DOHH2 (cell line): ENCODE measurements at regions not wholly inside any gene's neighbourhood (a gene's known extent, or its start where the extent isn't known, plus 50 kb on each side); places are given as distances from the start of the nearest gene placed in this dataset.

Experiments used
- H3F3A ChIP-seq: fragments of 200-600 bp; sonication (generic), shearing (Covaris generic); 2 replicates; pipeline ENCODE4 v1.6.0; 2016; ENCODE audit warnings: antibody characterized with exemption, mild to moderate bottlenecking; ENCODE audit not compliant: control insufficient read depth, insufficient read depth
- H3K27ac ChIP-seq: fragments of 200-600 bp; sonication (generic); 2 replicates; pipeline ENCODE4 v1.5.1; 2014; ENCODE audit warnings: low read depth, mild to moderate bottlenecking, low read length, moderate library complexity
- H3K27me3 ChIP-seq: fragments of 200-600 bp; sonication (generic); 2 replicates; pipeline ENCODE4 v1.6.1; 2014; ENCODE audit warnings: mild to moderate bottlenecking, low read length, mixed read lengths; ENCODE audit not compliant: control insufficient read depth
- H3K36me3 ChIP-seq: fragments of 200-600 bp; sonication (generic); 2 replicates; pipeline ENCODE4 v1.6.1; 2014; ENCODE audit warnings: mild to moderate bottlenecking, low read length, moderate library complexity, mixed read lengths; ENCODE audit not compliant: control insufficient read depth
- H3K4me1 ChIP-seq: fragments of 200-600 bp; sonication (generic); 2 replicates; pipeline ENCODE4 v1.6.1; 2014; ENCODE audit warnings: mild to moderate bottlenecking, low read length, mixed read lengths; ENCODE audit not compliant: control insufficient read depth
- H3K4me2 ChIP-seq: fragments of 200-600 bp; sonication (generic); 2 replicates; pipeline ENCODE4 v1.6.0; 2014; ENCODE audit warnings: mild to moderate bottlenecking, low read length, moderate library complexity
- H3K4me3 ChIP-seq: fragments of 200-600 bp; sonication (generic); 2 replicates; pipeline ENCODE4 v1.5.1; 2014; ENCODE audit warnings: mild to moderate bottlenecking, low read length, mixed read lengths
- H3K79me2 ChIP-seq: fragments of 200-600 bp; sonication (generic); 2 replicates; pipeline ENCODE4 v1.6.1; 2014; ENCODE audit warnings: mild to moderate bottlenecking, low read length, mixed read lengths; ENCODE audit not compliant: control insufficient read depth
- H3K9me2 ChIP-seq: fragments of 200-600 bp; sonication (generic); replicated peaks from 2 replicates; pipeline ENCODE4 v1.6.1; 2014; ENCODE audit warnings: mild to moderate bottlenecking, low read length, mixed read lengths; ENCODE audit not compliant: control insufficient read depth
- H3K9me3 ChIP-seq: fragments of 200-600 bp; sonication (generic); 2 replicates; pipeline ENCODE4 v1.6.1; 2014; ENCODE audit warnings: antibody characterized with exemption, low read length, mixed read lengths; ENCODE audit not compliant: control insufficient read depth, insufficient read depth
- H4K20me1 ChIP-seq: fragments of 200-600 bp; sonication (generic); 2 replicates; pipeline ENCODE4 v1.6.0; 2014; ENCODE audit warnings: low read depth, mild to moderate bottlenecking, antibody characterized with exemption, low read length, moderate library complexity; ENCODE audit not compliant: control insufficient read depth, insufficient read depth
- EZH2phosphoT487 ChIP-seq: fragments of 200-600 bp; sonication (generic); IDR thresholded peaks from 2 replicates; pipeline ENCODE4 v1.6.1; 2017; ENCODE audit warnings: borderline replicate concordance, mild to moderate bottlenecking, antibody characterized with exemption, low read length, moderate library complexity, mixed read lengths
- TF ChIP-seq, protein P1 (sequence below): fragments of 200-600 bp; sonication (generic); IDR thresholded peaks from one replicate; pipeline ENCODE4 v1.5.1; 2014; ENCODE audit warnings: antibody characterized with exemption, mild to moderate bottlenecking, low read depth, low read length; ENCODE audit not compliant: poor library complexity, severe bottlenecking

- no peaks in the 10 kb centered on the region for H3K36me3 ChIP-seq
Observed at GRCh38 chr16:27650073-27650701, 100.2 kb downstream of the KATNIP start.

GRCh38 chr16:27651301-27651700, 101.4 kb downstream of the KATNIP start:
- no peaks in the 10 kb centered on the region for H3K9me3 ChIP-seq
- H3K27me3 ChIP-seq = no peaks in the 10 kb centered on the region
- H3K36me3 ChIP-seq = no peaks in the 10 kb centered on the region
- no peaks in the 10 kb centered on the region for H3K79me2 ChIP-seq
- H3K4me3 ChIP-seq = no peak overlapping the region
- H3F3A ChIP-seq = no peaks in the 10 kb centered on the region
- H3K4me1 ChIP-seq = no peaks in the 10 kb centered on the region
- H3K9me2 ChIP-seq = no peaks in the 10 kb centered on the region
- no peaks in the 10 kb centered on the region for H4K20me1 ChIP-seq
- H3K4me2 ChIP-seq = no peak overlapping the region
- TF ChIP-seq, protein P1, sequence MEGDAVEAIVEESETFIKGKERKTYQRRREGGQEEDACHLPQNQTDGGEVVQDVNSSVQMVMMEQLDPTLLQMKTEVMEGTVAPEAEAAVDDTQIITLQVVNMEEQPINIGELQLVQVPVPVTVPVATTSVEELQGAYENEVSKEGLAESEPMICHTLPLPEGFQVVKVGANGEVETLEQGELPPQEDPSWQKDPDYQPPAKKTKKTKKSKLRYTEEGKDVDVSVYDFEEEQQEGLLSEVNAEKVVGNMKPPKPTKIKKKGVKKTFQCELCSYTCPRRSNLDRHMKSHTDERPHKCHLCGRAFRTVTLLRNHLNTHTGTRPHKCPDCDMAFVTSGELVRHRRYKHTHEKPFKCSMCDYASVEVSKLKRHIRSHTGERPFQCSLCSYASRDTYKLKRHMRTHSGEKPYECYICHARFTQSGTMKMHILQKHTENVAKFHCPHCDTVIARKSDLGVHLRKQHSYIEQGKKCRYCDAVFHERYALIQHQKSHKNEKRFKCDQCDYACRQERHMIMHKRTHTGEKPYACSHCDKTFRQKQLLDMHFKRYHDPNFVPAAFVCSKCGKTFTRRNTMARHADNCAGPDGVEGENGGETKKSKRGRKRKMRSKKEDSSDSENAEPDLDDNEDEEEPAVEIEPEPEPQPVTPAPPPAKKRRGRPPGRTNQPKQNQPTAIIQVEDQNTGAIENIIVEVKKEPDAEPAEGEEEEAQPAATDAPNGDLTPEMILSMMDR = no peak
- no peak for TF ChIP-seq EZH2phosphoT487
- H3K27ac ChIP-seq = no peak overlapping the region

More at GRCh38 chr16:27650073-27650701, 100.2 kb downstream of the KATNIP start:
- no peaks in the 10 kb centered on the region for H4K20me1 ChIP-seq
- no peaks in the 10 kb centered on the region for H3K4me1 ChIP-seq
- no peaks in the 10 kb centered on the region for H3K9me2 ChIP-seq
- no peak overlapping the region for H3K27ac ChIP-seq
- no peaks in the 10 kb centered on the region for H3K27me3 ChIP-seq
- no peaks in the 10 kb centered on the region for H3K9me3 ChIP-seq
- no peak overlapping the region for H3K4me2 ChIP-seq
- H3K79me2 ChIP-seq = no peaks in the 10 kb centered on the region
- no peak for TF ChIP-seq EZH2phosphoT487
- TF ChIP-seq, protein P1 = no peak
- H3K4me3 ChIP-seq = no peak overlapping the region
- no peaks in the 10 kb centered on the region for H3F3A ChIP-seq

- no peaks in the 10 kb centered on the region for H3K36me3 ChIP-seq
- H3K4me2 ChIP-seq = no peak overlapping the region
- H3K79me2 ChIP-seq = no peaks in the 10 kb centered on the region
- H3K4me1 ChIP-seq = no peaks in the 10 kb centered on the region
- TF ChIP-seq EZH2phosphoT487 = no peak
- TF ChIP-seq, protein P1 = no peak
- H3K27ac ChIP-seq = no peak overlapping the region
- H4K20me1 ChIP-seq = no peaks in the 10 kb centered on the region
- H3K27me3 ChIP-seq = no peaks in the 10 kb centered on the region
- no peak overlapping the region for H3K4me3 ChIP-seq
- no peaks in the 10 kb centered on the region for H3K9me3 ChIP-seq
- H3F3A ChIP-seq = no peaks in the 10 kb centered on the region
- H3K9me2 ChIP-seq = no peaks in the 10 kb centered on the region
Observed at GRCh38 chr16:27657811-27658210, 107.9 kb downstream of the KATNIP start.
